Trophoblast cell (in vitro differentiated cells and primary cell): ENCODE measurements at regions not wholly inside any gene's neighbourhood (a gene's known extent, or its start where the extent isn't known, plus 50 kb on each side); places are given as distances from the start of the nearest gene placed in this dataset.
A peak's percentile ranks its signal among the peaks of the same experiment; 100 is the strongest.

Experiments
- DNase-seq, 2 donors: peaks; one replicate each; pipeline ENCODE4 v3.0.0-alpha.2; 2016
- H2AFZ ChIP-seq: 2 replicates; pipeline ENCODE4 v1.6.1; 2013; ENCODE audit warnings: low read length, moderate library complexity, mild to moderate bottlenecking; ENCODE audit not compliant: insufficient read depth, poor library complexity
- H2AK5ac ChIP-seq: 2 replicates; pipeline ENCODE4 v1.6.1; 2013; ENCODE audit warnings: mild to moderate bottlenecking, low read length
- H2BK120ac ChIP-seq: 2 replicates; pipeline ENCODE4 v1.6.1; 2013; ENCODE audit warnings: low read length, mild to moderate bottlenecking, moderate library complexity; ENCODE audit not compliant: insufficient read depth, poor library complexity
- H2BK12ac ChIP-seq: 2 replicates; pipeline ENCODE4 v1.6.1; 2013; ENCODE audit warnings: mild to moderate bottlenecking, low read length, moderate library complexity
- H2BK5ac ChIP-seq: 2 replicates; pipeline ENCODE4 v1.6.1; 2013; ENCODE audit warnings: low read length, low read depth, moderate library complexity, mild to moderate bottlenecking; ENCODE audit not compliant: poor library complexity
- H3K14ac ChIP-seq: 2 replicates; pipeline ENCODE4 v1.6.1; 2013; ENCODE audit warnings: mild to moderate bottlenecking, low read length
- H3K18ac ChIP-seq: 2 replicates; pipeline ENCODE4 v1.6.1; 2013; ENCODE audit warnings: mild to moderate bottlenecking, low read length
- H3K23ac ChIP-seq: 2 replicates; pipeline ENCODE4 v1.6.1; 2013; ENCODE audit warnings: low read length
- H3K27ac ChIP-seq: 2 replicates; pipeline ENCODE4 v1.5.1; 2013; ENCODE audit warnings: low read depth, mild to moderate bottlenecking, inconsistent platforms, low read length, moderate library complexity
- H3K27me3 ChIP-seq: 2 replicates; pipeline ENCODE4 v1.6.1; 2013; ENCODE audit warnings: inconsistent platforms, mild to moderate bottlenecking, low read length, moderate library complexity; ENCODE audit not compliant: insufficient read depth
- H3K36me3 ChIP-seq, 2 experiments: 1 replicate in 1 of 2; 2 replicates in 1 of 2; pipeline ENCODE4 v1.6.1; 2013; ENCODE audit warnings: low read length in 2 of 2, mild to moderate bottlenecking in 2 of 2, moderate library complexity in 1 of 2; ENCODE audit not compliant: insufficient read depth in 2 of 2, control insufficient read depth in 1 of 2
- H3K4ac ChIP-seq: 2 replicates; pipeline ENCODE4 v1.6.1; 2013; ENCODE audit warnings: low read depth, mild to moderate bottlenecking, low read length, moderate library complexity
- H3K4me1 ChIP-seq, 2 experiments: 1 replicate in 1 of 2; 2 replicates in 1 of 2; pipeline ENCODE4 v1.6.1; 2013; ENCODE audit warnings: low read length in 2 of 2, mild to moderate bottlenecking in 2 of 2, moderate library complexity in 1 of 2; ENCODE audit not compliant: insufficient read depth in 2 of 2, control insufficient read depth in 1 of 2
- H3K4me2 ChIP-seq: 2 replicates; pipeline ENCODE4 v1.6.1; 2013; ENCODE audit warnings: inconsistent platforms, mild to moderate bottlenecking, low read length, moderate library complexity
- H3K4me3 ChIP-seq: 2 replicates; pipeline ENCODE4 v1.5.1; 2013; ENCODE audit warnings: mild to moderate bottlenecking, low read depth, low read length, inconsistent platforms
- H3K79me1 ChIP-seq: one replicate; pipeline ENCODE4 v1.6.1; 2013; ENCODE audit warnings: low read length
- H3K79me2 ChIP-seq: 2 replicates; pipeline ENCODE4 v1.6.1; 2013; ENCODE audit warnings: low read length, mild to moderate bottlenecking; ENCODE audit not compliant: control insufficient read depth, insufficient read depth, poor library complexity
- H3K9ac ChIP-seq: 2 replicates; pipeline ENCODE4 v1.6.1; 2013; ENCODE audit warnings: mild to moderate bottlenecking, low read length
- H3K9me3 ChIP-seq: 2 replicates; pipeline ENCODE4 v1.6.1; 2013; ENCODE audit warnings: low read depth, mild to moderate bottlenecking, control low read depth, inconsistent platforms, low read length; ENCODE audit not compliant: insufficient read depth
- H4K12ac ChIP-seq: 2 replicates; pipeline ENCODE4 v1.6.1; 2013; ENCODE audit warnings: low read depth, mild to moderate bottlenecking, low read length, moderate library complexity
- H4K8ac ChIP-seq: 2 replicates; pipeline ENCODE4 v1.6.1; 2013; ENCODE audit warnings: low read depth, mild to moderate bottlenecking, low read length, moderate library complexity
- H4K91ac ChIP-seq: one replicate; pipeline ENCODE4 v1.6.1; 2013; ENCODE audit warnings: low read depth, mild to moderate bottlenecking, low read length, moderate library complexity
- WGBS: extraction: QIAGEN DNeasy Blood & Tissue Kit; methylation state at CpG from one replicate; pipeline ENCODE4 v1.1.7; 2013; ENCODE audit warnings: missing lambda C conversion rate; ENCODE audit not compliant: insufficient read length, insufficient coverage; ENCODE audit errors: extremely low coverage; 5-methylcytosine and 5-hydroxymethylcytosine counted together

- Histone ChIP-seq H3K9me3 (peaks cover 5% of the 10 kb centered on the region), H3K36me3 (no peaks in the 10 kb centered on the region), H3K4me2 (no peak overlapping the region), H3K4me3 (no peak overlapping the region), H2BK12ac (no peak overlapping the region), H3K4me1 (peaks cover 0 to 4% of the 10 kb centered on the region in 2 experiments), H3K18ac (no peak overlapping the region), H2BK120ac (no peak overlapping the region), H2AFZ (no peak overlapping the region), H3K14ac (no peak overlapping the region), H4K91ac (no peak overlapping the region), H3K4ac (no peak overlapping the region), H3K23ac (no peak overlapping the region), H3K27ac (no peak overlapping the region), H4K12ac (no peak overlapping the region), H4K8ac (no peak overlapping the region), H2AK5ac (no peak overlapping the region), H3K79me1 (no peaks in the 10 kb centered on the region), H3K79me2 (no peaks in the 10 kb centered on the region), H2BK5ac (no peak overlapping the region), H3K27me3 (no peaks in the 10 kb centered on the region), H3K9ac (no peak overlapping the region)
- DNase-seq, result no peak
- WGBS, result no CpG with 5 or more reads among the region's 4 CpGs
Measured at GRCh38 chr19:28560786-28561185, 652.2 kb downstream of the UQCRFS1 start.

- Histone ChIP-seq H3K79me2 (no peaks in the 10 kb centered on the region), H2BK12ac (no peak overlapping the region), H3K79me1 (no peaks in the 10 kb centered on the region), H3K27ac (no peak overlapping the region), H2BK5ac (no peak overlapping the region), H3K18ac (no peak overlapping the region), H2AK5ac (no peak overlapping the region), H3K4ac (no peak overlapping the region), H3K23ac (no peak overlapping the region), H4K12ac (no peak overlapping the region), H4K91ac (no peak overlapping the region), H3K27me3 (no peaks in the 10 kb centered on the region), H4K8ac (no peak overlapping the region), H3K4me3 (no peak overlapping the region), H2BK120ac (no peak overlapping the region), H3K4me2 (no peak overlapping the region), H3K36me3 (no peaks in the 10 kb centered on the region), H3K14ac (no peak overlapping the region), H3K9ac (no peak overlapping the region), H3K9me3 (peaks cover 7% of the 10 kb centered on the region), H3K4me1 (no peaks in the 10 kb centered on the region), H2AFZ (no peak overlapping the region)
- DNase-seq, result no peak
- no CpG with 5 or more reads among the region's 2 CpGs for WGBS
Measured at GRCh38 chr19:28558783-28559182, 654.2 kb downstream of the UQCRFS1 start.

GRCh38 chr19:28556371-28556770 is 656.6 kb downstream of the UQCRFS1 start:
- DNase-seq, result no peak
- Histone ChIP-seq H3K4me1 (no peaks in the 10 kb centered on the region), H3K23ac (no peak overlapping the region), H3K4me2 (no peak overlapping the region), H3K9me3 (peaks cover 5% of the 10 kb centered on the region), H3K4me3 (no peak overlapping the region), H2BK120ac (no peak overlapping the region), H3K9ac (no peak overlapping the region), H3K27me3 (no peaks in the 10 kb centered on the region), H4K8ac (peak overlapping the region; percentile 20), H3K79me2 (no peaks in the 10 kb centered on the region), H3K36me3 (no peaks in the 10 kb centered on the region), H3K79me1 (no peaks in the 10 kb centered on the region), H4K12ac (no peak overlapping the region), H3K27ac (no peak overlapping the region), H2BK12ac (no peak overlapping the region), H2AFZ (no peak overlapping the region), H3K4ac (no peak overlapping the region), H3K18ac (no peak overlapping the region), H2BK5ac (no peak overlapping the region), H4K91ac (no peak overlapping the region), H3K14ac (no peak overlapping the region), H2AK5ac (no peak overlapping the region)

GRCh38 chr19:28555317-28555716 is 657.6 kb downstream of the UQCRFS1 start:
- DNase-seq, result no peak
- no peak overlapping the region for H3K27ac ChIP-seq
- H3K4ac ChIP-seq, result no peak overlapping the region
- no peaks in the 10 kb centered on the region for H3K79me1 ChIP-seq
- H2BK5ac ChIP-seq, result no peak overlapping the region
- H3K9me3 ChIP-seq, result peaks cover 5% of the 10 kb centered on the region
- no peak overlapping the region for H2AFZ ChIP-seq
- H3K18ac ChIP-seq, result no peak overlapping the region
- H3K23ac ChIP-seq, result no peak overlapping the region
- no peak overlapping the region for H3K4me3 ChIP-seq
- no peak overlapping the region for H2BK12ac ChIP-seq
- no peaks in the 10 kb centered on the region for H3K4me1 ChIP-seq
- H2BK120ac ChIP-seq, result no peak overlapping the region
- no peaks in the 10 kb centered on the region for H3K36me3 ChIP-seq
- no peak overlapping the region for H3K14ac ChIP-seq
- H3K4me2 ChIP-seq, result no peak overlapping the region
- H3K27me3 ChIP-seq, result no peaks in the 10 kb centered on the region
- H4K8ac ChIP-seq, result no peak overlapping the region
- no peak overlapping the region for H2AK5ac ChIP-seq
- H4K12ac ChIP-seq, result no peak overlapping the region
- H3K79me2 ChIP-seq, result no peaks in the 10 kb centered on the region
- no peak overlapping the region for H3K9ac ChIP-seq
- whole genome bisulfite sequencing, result no CpG with 5 or more reads among the region's 5 CpGs
- no peak overlapping the region for H4K91ac ChIP-seq
